Stimulated activated CD4-positive, alpha-beta T cell treated with anti-CD3 and anti-CD28 coated beads, Interleukin-15, amount 100 ng/mL, for 1 hour (primary cell): ENCODE measurements at regions not wholly inside any gene's neighbourhood (a gene's known extent, or its start where the extent isn't known, plus 50 kb on each side); places are given as distances from the start of the nearest gene placed in this dataset.
"Not testable (repeated sequence)": the region's sequence is repeated elsewhere in the genome, so short reads cannot be mapped to it uniquely, and the experiment has no call there.

Experiments
- DNase-seq, 2 donors: peaks; one replicate each; pipeline ENCODE4 v3.0.0-alpha.2; 2020; ENCODE audit warnings: low read depth in 1 of 2, low spot score in 1 of 2

DNA sequence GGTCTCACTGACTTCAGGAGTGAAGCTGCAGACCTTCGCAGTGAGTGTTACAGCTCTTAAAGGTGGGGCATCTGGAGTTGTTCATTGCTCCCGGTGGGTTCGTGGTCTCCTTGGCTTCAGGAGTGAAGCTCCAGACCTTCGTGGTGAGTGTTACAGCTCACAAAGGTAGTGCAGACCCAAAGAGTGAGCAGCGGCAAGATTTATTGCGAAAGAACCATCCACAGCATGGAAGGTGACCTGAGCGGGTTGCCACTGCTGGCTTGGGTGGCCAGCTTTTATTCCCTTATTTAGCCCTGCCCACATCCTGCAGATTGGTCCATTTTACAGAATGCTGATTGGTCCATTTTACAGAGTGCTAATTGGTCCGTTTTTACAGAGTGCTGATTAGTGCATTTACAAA lies 429.5 kb downstream of the RWDD3 start:
- not testable (repeated sequence) for DNase-seq

DNA sequence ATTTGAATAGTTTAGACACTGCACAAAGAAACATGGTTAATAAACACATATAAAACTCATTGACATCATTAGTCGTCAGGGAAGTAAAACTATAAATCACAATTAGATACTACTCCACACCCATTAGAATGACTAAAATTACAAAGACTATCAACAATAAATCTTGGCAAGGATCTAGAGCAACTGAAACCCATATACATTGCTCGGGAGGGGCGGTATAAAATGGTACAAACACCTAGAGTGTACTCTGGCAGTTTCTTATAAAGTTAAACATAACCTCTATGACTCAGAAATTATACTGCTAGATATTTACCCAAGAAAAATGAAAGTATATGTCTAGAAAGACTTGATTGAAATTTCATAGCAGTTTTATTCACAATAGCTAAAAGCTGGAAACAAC lies 434.2 kb downstream of the RWDD3 start:
- no peak for DNase-seq

DNA sequence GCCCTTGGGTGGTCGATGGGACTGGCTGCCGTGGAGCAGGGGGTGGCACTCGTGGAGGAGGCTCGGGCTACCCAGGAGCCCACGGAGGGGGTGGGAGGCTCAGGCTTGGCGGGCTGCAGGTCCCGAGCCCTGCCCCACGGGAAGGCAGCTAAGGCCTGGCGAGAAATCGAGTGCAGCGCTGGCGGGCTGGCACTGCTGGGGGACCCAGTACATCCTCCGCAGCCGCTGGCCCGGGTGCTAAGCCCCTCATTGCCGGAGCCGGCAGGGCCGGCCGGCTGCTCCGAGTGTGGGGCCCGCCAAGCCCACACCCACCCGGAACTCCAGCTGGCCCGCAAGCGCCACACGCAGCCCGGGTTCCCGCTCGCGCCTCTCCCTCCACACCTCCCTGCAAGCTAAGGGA lies 435.6 kb downstream of the RWDD3 start:
- not testable (repeated sequence) for DNase-seq

DNA sequence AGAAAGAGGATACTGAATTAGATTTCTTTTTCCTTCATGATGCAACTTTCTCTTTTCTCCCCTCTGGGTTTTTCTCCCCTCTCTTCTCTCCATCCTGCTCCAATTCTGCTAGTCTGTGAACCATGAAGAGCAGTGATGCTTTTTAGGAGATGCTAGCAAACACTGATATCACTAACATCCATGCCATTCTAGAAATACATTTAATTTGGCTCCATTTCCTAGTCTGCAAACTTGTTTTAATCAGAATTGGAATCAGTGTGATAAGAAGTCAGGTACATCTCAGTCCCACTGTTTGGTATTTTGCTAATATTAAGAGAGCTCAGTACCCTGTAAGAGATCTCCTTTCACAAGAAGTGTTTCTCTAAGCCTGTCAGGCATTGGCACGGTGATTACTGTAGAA lies 437.1 kb downstream of the RWDD3 start:
- DNase-seq = no peak

DNA sequence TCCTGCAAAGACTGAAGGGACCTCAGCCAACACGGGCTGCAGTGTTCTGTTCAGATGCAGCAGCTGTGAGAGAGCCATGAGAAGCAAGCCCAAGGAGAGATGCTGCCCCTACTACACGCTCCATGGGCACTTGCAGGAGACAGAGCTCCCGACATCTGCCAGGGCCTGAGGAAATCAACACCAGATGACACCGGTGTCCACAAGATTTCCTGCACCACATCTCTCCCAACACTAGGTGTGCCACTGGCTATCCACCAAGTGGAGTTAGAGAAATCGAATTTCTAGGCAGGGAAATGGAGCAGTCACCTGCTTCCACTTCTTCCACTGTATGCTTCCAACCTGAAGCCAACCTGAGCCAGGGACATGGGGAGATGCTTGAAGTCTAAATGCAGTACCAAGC lies 445.3 kb downstream of the RWDD3 start:
- DNase-seq = no peak

DNA sequence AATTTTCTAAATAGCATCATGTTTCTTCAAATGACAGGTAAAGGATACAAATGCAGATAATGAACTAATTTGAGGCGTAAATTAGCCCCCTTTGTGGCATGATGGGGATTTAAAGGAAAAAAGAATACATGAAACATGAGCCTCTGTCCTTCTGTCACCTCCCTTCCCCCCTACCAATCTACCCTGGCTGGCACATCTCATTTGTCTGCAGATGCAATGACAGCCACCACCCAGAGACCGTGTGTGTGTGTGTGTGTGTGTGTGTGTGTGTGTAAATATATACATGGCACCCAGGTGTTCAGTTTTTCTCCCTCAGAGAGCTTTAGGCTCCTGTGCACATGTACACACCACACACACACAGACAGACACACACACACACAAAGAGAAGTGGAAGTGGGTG lies 451.1 kb downstream of the RWDD3 start:
- DNase-seq = no peak

DNA sequence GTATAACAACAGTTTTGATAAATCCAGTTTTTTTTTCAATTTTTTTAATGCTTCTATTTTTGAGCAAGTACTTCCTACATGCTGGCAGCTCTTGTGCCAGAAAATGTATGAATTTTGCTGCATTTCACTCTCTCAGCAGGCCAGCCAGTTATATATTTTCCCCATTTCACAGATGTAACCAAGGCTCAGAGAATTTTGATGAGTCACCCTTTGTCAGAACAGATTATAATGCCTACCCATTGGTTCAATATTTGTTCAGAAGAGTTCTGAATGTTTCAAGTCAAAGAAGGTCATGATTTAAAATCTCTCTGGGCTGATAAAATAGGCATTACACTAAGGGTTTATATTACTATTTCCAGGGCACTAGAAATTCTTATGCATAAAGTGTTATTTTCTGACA lies 452.2 kb downstream of the RWDD3 start:
- DNase-seq = no peak

DNA sequence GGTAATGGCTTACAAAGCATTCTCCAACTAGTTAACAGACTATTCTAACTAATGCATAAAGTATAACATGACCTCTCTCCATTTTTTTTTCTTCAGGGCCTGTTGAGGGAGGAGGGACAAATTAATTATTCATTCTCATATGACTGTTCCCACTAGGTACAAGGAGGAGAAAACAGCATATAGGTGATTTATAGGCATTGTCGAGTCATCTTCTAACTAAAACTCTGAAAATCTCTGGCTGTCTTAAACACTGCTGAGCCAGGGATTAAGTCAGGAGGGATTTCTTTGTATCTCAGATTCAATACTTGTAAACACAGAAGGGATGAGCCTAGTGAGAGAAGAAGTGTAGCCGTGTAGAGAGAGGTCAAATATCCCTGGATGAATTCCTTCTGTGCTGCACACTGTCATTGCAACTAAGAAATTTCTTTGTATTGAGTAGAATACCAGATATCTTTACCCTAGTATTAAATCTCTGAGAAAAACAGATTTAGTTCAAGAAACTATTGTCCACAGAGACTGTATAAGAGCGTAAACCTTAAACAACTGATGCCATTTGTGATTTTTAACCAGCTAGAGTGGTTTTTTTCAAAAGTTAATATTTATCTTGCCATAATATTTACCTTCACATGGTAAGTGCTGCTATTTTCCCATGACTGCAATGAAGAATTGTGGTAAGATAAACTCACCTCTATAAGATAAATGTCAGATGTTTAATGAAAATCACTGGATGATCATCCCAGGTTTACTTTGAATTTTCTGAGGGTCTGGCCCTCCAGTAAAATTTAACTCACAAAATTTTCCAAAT lies 465.3 kb downstream of the RWDD3 start:
- no peak for DNase-seq

DNA sequence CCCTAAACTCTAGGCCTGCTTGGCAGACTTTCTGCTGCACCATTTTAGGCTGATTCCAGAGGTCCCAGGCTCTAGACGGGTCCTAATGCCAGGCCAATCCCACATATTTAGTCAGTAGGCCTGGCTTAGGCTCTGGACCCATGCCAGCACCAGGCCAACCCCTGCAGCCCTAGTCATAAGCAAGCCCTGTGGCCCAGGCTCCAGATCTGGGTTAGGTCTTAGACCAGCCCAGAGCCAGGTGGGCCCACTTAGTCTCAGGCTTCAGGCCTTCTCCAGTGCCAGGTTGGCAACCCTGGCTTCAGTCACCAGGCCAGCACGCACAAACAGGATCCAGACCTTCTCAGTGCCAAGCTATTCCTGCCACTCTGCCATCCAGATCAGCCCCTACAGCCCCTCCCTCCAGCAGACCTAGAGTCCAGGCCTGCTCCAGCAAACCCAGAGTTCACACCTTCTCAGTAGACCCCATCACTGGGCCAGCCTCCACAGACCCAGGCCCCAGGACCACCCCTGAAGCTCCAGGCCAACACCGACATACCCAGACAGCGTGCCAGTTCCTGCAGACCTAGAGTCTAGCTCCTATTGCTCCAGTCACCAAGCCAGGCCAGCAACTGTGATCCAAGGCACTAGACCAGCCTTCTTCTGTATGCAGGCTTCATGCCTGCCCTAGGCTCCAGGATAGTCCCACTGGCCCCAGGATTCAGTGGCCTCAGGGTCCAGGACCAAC lies 467.6 kb downstream of the RWDD3 start:
- DNase-seq = no peak

DNA sequence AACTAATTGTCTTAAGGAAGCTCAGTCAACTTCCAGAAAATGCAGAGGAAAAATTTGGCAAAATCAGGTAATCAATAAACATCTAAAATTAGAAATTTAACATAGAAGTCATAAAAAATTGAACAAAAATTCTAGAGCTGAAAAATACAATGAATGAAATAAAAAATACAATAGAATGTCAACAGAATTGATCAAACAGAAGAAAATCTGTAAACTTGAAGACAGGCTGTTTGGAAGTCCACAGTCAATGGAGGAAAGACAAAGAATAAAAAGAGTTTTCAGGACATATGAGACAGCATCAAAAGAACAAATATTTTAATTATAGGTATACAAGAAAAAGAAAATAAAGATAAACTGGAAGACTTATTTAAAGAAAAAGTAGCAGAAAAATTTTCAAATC lies 469.0 kb downstream of the RWDD3 start:
- no peak for DNase-seq

DNA sequence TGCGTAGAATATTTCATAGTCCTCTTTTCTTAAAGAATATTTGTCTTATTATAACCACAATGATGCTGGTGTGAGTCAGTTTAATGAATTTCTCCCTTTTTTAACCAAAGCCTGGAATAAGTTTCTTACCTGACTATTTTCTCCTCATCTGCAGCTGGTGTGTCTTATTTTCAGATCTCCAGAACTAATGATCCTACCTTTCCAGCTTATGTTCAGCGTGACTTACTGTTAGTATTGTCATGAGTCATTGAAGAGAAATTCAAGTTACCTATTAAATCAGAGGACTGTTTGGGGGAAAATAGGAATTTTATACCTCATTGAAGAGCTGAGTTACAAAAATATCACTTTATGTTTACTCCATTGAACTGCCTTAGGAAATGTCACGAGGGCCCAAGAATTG lies 482.1 kb downstream of the RWDD3 start:
- DNase-seq = no peak

DNA sequence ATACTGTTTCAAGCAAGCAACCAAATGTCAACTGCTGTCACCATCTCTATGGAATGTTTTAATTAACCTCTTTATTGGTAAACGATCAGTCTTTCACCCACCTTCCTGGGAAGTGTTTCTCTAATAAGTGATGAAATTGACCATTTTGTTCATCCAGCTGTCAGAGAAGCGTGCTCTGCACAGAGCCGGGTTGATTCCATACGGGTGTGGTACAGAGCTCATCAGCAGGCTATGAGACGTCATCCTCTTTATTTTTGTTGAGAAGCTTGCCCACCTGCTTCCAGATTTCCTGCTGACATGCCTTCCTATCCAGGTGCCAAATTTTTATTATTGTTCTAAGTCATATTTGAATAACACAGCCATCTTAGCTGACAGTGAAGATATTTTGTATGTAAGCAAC lies 482.5 kb downstream of the RWDD3 start:
- DNase-seq = no peak

DNA sequence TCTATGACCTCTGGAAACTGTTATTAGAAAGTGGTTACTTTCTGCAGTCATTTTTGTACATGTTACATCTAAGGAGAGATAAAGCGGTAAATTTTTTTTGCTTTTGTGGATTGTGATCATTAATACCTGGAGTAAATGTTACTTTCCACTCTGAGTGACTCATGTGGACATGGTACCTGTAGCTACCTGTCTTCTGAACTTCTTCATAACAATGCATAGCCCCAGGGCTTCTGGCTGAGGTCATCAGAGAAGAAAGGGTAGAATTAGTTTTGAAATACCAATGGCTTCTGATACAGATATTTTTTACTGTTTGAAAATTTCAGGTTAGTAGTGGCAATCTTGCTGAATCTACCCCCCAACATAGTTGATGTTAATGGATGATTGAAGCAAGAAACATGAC lies 489.3 kb downstream of the RWDD3 start:
- no peak for DNase-seq

DNA sequence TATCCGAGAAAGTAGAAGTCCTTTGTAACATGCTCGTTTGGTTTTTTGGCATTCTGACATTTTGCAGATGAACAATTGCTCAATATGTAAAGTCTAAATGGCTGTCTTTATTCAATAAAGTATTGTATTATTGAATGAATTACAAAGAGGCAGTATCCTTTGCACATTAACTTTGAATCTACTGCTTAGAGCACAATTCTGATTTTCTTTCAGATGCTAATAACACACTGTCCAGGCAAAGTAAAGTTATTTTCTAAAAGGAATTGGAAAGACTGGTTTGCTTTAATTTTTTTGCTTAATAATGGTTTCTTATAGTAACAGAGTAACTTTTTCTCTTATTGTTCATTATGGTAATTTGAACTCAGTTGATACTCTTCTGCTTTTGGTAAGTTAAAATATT lies 494.8 kb downstream of the RWDD3 start:
- no peak for DNase-seq

DNA sequence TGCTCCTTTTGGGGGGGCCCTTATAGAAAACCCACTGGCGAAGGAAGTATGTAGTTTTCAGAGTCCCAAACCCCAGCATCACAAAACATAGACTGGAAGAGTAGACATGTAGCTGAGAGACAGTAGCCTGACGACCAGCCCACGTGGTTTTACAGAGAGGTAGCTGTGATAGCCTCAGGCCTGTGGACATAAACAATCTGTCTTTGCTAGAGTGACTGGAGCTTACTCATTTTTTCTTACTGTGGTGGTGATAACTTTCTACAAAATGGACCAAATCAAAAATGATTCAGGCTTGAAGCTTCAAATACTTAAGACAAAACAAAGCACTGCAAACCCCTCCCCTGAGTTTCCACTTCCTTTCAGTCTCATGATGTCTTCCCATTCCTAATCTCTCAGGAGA lies 497.0 kb downstream of the RWDD3 start:
- no peak for DNase-seq

DNA sequence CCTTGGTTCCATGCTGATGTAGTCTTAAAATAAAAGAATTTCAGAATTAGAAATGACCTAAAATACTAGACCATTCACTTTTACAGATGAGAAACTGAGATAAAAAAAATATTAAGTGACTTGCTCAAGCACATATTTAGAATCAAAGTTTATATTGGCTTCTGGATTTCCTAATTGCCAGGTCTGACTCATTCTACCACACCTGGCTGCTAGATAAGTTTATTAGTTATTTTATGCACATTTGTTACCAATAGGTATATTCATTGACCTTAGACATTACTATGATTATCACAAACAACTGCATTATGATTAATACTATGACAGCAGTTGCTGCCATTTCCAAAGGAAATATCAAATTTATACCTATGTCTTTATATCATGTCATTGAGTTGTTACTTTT lies 497.5 kb downstream of the RWDD3 start:
- no peak for DNase-seq

DNA sequence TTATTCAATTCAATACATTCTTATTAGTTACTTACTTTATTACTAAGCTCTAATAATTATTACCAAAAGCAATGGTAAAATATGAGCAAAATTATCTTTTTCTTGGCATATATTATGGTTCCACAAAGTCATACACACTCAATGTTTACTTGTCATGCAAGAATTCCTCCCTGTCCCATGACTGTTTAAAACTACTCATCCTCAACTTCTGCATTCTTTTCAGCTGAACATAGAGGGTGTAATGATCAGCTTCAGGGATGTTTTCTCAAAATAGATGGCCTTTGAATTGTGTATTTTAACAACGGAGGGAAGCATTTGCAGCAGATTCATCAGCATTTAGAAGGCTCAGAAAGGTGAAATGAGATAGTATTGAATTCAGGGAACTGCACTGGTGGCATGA lies 499.0 kb downstream of the RWDD3 start:
- no peak for DNase-seq

DNA sequence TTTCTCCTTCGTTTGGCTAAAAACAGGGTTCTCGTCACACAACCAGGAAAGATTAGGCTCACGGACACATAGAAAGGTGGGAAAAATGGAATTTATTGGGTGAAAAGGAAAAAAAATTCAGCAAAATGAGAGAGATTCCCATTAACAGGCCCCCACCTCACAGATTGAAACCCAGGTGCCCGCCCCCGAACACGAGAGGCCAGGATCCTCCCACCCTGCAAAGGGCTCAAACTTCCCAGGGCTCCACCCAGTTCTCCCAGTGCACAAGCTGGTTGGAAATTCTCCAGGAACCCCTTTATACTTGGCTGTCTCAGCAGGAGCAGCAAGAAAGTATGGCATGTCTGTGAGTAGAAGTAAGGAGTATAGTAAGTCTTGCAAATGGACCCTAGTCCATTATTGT lies 499.7 kb downstream of the RWDD3 start:
- no peak for DNase-seq

DNA sequence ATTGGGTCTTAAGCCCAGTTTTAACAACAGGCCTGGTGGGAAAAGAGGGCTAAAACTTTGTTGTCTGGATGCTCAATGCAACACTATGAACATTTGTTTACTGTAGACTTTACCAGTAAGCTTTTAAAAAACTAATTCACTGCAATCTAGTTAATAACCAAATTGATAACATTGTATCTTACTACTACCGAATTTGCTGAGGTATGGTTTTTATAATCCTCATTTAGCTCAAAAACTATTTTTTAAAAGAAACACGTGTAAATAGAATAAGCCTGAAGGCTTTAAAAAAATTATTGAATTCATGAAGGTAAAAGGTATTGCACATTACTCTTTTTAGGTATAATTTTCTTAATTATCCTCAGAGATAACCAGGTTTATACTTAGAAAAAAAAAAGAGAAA lies 500.6 kb downstream of the RWDD3 start:
- DNase-seq = no peak

DNA sequence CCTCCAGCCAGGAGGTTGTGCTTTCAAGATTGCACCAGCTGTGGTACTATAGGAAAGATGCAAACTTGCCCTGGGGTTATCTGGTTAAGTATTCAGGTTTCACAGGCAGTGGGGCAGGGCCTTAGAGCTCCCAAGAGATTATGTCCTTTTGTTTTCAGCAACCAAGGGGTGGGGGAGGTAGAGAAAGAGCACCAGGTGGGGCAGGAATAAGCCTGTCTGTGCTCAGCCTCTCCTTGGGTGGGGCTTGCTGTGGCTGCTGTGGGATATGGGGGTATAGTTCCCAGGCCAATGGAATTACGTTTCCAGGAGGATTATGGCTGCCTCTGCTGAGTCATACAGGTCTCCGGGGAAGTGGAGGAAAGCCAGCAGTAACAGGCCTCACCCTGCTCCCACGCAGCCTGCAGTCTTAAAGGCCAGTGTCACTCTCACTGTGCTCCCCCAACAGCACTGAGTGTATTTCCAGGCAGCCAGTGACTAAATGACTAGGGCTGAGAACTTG lies 508.6 kb downstream of the RWDD3 start:
- no peak for DNase-seq

DNA sequence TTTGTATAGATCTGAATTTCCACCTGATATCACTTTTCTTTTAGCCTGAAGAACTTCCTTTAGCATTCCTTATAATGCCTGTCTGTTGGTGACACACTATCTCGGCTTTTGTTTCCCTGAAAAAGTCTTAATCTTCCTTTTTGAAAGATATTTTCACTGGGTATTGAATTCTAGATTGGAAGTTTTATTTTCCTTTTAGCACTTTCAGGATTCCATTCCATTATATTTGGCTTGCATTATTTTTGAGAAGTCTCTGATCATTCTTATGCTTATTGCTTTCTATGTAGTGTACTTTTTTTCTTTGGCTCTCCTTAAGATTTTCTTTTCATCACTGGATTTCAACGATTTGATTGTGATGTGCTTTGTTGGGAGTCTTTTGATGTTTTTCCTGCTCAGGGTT lies 510.7 kb downstream of the RWDD3 start:
- DNase-seq = no peak

DNA sequence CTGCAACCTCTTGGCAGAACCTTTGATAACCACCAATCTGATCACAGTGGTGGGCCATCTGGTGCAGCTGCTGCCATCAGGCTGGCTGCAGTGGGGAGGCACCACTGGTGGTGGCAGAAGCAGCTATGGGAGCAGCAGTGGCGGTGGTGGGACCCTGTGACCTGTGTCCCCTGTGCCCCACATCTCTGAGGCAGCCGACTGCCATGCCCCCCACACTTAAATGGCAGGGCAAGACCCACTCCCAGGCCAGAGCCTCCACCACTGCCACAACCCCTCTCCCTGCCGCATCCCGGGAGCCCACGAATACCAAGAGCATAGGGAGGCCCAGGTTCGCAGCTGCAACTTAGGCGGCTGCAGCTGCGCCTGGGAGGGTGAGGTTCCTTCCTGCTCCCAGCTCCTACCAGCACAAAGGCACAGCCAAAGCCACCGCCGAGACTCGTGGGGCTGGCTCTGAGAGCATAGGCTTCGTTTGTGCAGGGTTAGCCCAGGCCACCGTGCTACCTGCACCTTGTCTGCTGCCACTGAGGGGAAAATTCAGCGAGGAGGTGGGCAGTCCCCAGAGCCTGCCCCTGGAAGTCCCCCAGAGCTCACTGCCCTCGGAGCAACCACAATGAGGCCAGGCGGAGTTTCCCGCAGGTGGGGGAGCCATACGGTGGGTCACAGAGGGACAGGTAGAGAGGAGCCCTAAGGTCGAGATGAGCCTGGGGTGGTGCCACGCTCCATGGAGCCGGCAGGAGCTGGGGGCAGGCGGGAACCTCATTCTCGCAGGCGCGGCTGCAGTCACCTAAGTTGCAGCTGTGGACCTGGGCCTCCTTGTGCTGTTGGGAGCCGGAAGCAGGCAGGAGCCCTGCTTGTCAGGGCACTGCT lies 518.7 kb downstream of the RWDD3 start:
- no peak for DNase-seq
